Stimulated activated CD8-positive, alpha-beta memory T cell treated with anti-CD3 and anti-CD28 coated beads, Interleukin-15, amount 100 ng/mL, for 4 hours (primary cell): ENCODE measurements at regions not wholly inside any gene's neighbourhood (a gene's known extent, or its start where the extent isn't known, plus 50 kb on each side); places are given as distances from the start of the nearest gene placed in this dataset.
"Not testable (repeated sequence)": the region's sequence is repeated elsewhere in the genome, so short reads cannot be mapped to it uniquely, and the experiment has no call there.

Experiments used
- DNase-seq, 2 donors: peaks; one replicate each; pipeline ENCODE4 v3.0.0-alpha.2; 2020; ENCODE audit warnings: low read depth in 2 of 2

GRCh38 chr7:9709216-9709615 is 1264.5 kb upstream of the PHF14 start:
- DNase-seq = no peak

- DNase-seq = no peak
Observed at GRCh38 chr7:9711259-9711918, 1262.3 kb upstream of the PHF14 start.

GRCh38 chr7:9718071-9718661 is 1255.5 kb upstream of the PHF14 start:
- no peak for DNase-seq

GRCh38 chr7:9719303-9719702 is 1254.4 kb upstream of the PHF14 start:
- no peak for DNase-seq

- DNase-seq = no peak
Observed at GRCh38 chr7:9719721-9720120, 1254.0 kb upstream of the PHF14 start.

- not testable (repeated sequence) for DNase-seq
Observed at GRCh38 chr7:9725940-9726663, 1247.6 kb upstream of the PHF14 start.

- not testable (repeated sequence) for DNase-seq
Observed at GRCh38 chr7:9726811-9727210, 1246.9 kb upstream of the PHF14 start.

GRCh38 chr7:9727467-9727869 is 1246.2 kb upstream of the PHF14 start:
- DNase-seq = not testable (repeated sequence)

- not testable (repeated sequence) for DNase-seq
Observed at GRCh38 chr7:9728014-9728657, 1245.5 kb upstream of the PHF14 start.

GRCh38 chr7:9752033-9752432 is 1221.6 kb upstream of the PHF14 start:
- no peak for DNase-seq

GRCh38 chr7:9761224-9761623 is 1212.4 kb upstream of the PHF14 start:
- DNase-seq = no peak

- DNase-seq = no peak
Observed at GRCh38 chr7:9776900-9777299, 1196.8 kb upstream of the PHF14 start.

GRCh38 chr7:9778367-9778766 is 1195.3 kb upstream of the PHF14 start:
- no peak for DNase-seq

GRCh38 chr7:9781710-9782109 is 1192.0 kb upstream of the PHF14 start:
- DNase-seq = no peak

GRCh38 chr7:9782275-9782674 is 1191.4 kb upstream of the PHF14 start:
- DNase-seq = no peak

GRCh38 chr7:9785211-9785610 is 1188.5 kb upstream of the PHF14 start:
- no peak for DNase-seq

- DNase-seq = no peak
Observed at GRCh38 chr7:9796241-9796640, 1177.4 kb upstream of the PHF14 start.

GRCh38 chr7:9822458-9823290 is 1151.0 kb upstream of the PHF14 start:
- no peak for DNase-seq

GRCh38 chr7:9835199-9835598 is 1138.5 kb upstream of the PHF14 start:
- DNase-seq = no peak

GRCh38 chr7:9836671-9837070 is 1137.0 kb upstream of the PHF14 start:
- no peak for DNase-seq

- no peak for DNase-seq
Observed at GRCh38 chr7:9842301-9842700, 1131.4 kb upstream of the PHF14 start.

GRCh38 chr7:9846902-9847301 is 1126.8 kb upstream of the PHF14 start:
- no peak for DNase-seq
